Stomach (tissue), 8 donors: ENCODE measurements at regions not wholly inside any gene's neighbourhood (a gene's known extent, or its start where the extent isn't known, plus 50 kb on each side); places are given as distances from the start of the nearest gene placed in this dataset.
"Not testable (repeated sequence)": the region's sequence is repeated elsewhere in the genome, so short reads cannot be mapped to it uniquely, and the experiment has no call there.

Source experiments
- DNase-seq, 2 donors: peaks; one replicate each; pipeline versions ENCODE4 v3.0.0 to v3.0.0-alpha.2; 2013 to 2019
- H3K27ac ChIP-seq, 5 donors: fragments of 200-600 bp in 4 of 5; sonication (generic) in 4 of 5; one replicate each; pipeline ENCODE4 v1.5.1; 2013 to 2019; ENCODE audit warnings: mild to moderate bottlenecking in 1 of 5, moderate library complexity in 1 of 5
- H3K27me3 ChIP-seq, 3 donors: fragments of 200-600 bp; sonication (generic); one replicate each; pipeline ENCODE4 v1.5.1; 2017 to 2019; ENCODE audit warnings: mixed run types in 1 of 3
- H3K36me3 ChIP-seq, 4 donors: fragments of 200-600 bp; sonication (generic); 1 replicate in 3 of 4; 2 replicates in 1 of 4; pipeline ENCODE4 v1.5.1; 2016 to 2019
- H3K4me1 ChIP-seq, 4 donors: fragments of 200-600 bp; sonication (generic); one replicate each; pipeline ENCODE4 v1.5.1; 2016 to 2019
- H3K4me3 ChIP-seq, 4 donors: fragments of 200-600 bp; sonication (generic) in 3 of 4; one replicate each; pipeline ENCODE4 v1.5.1; 2016 to 2019; ENCODE audit warnings: mild to moderate bottlenecking in 1 of 4
- H3K9me3 ChIP-seq, 4 donors: fragments of 200-600 bp; sonication (generic); one replicate each; pipeline ENCODE4 v1.5.1; 2016 to 2019
- CTCF ChIP-seq, 7 experiments: fragments of 450-650 bp in 4 of 7; fragments of 200-600 bp in 3 of 7; sonication (generic) in 3 of 7; IDR thresholded peaks; one replicate each; pipeline ENCODE4 v1.5.1; 2016 to 2019; ENCODE audit warnings: antibody characterized with exemption in 7 of 7, control low read depth in 2 of 7, mild to moderate bottlenecking in 1 of 7
- EP300 ChIP-seq: sonication (generic); formaldehyde crosslinking; IDR thresholded peaks from one replicate; pipeline ENCODE4 v1.6.1; 2017; ENCODE audit warnings: antibody characterized with exemption
- POLR2A ChIP-seq, 4 donors: fragments of 450-650 bp; IDR thresholded peaks; one replicate each; pipeline ENCODE4 v1.6.1; 2016; ENCODE audit warnings: antibody characterized with exemption in 4 of 4, control low read depth in 2 of 4, mild to moderate bottlenecking in 1 of 4, moderate library complexity in 1 of 4
- POLR2AphosphoS5 ChIP-seq, 3 donors: sonication (generic); formaldehyde crosslinking; IDR thresholded peaks; one replicate each; pipeline ENCODE4 v1.6.1; 2016; ENCODE audit warnings: antibody characterized with exemption in 3 of 3
- WGBS, 5 donors: extraction: QIAGEN DNeasy Blood & Tissue Kit in 3 of 5; methylation state at CpG; one replicate each; pipeline versions ENCODE4 v1.1.5 to v1.1.7; 2013 to 2018; 5-methylcytosine and 5-hydroxymethylcytosine counted together
- intact Hi-C: fragments of 100-400 bp; cut with DNase I; formaldehyde crosslinking; loops from one replicate; pipeline ENCODE4 v1.15.1; 2023; ENCODE audit warnings: low total_unique reads
- donor health status: healthy with polysubstance abuse.
- donor health status: Bipolar disorder and iron deficiency.
- donor health status: healthy.

DNA sequence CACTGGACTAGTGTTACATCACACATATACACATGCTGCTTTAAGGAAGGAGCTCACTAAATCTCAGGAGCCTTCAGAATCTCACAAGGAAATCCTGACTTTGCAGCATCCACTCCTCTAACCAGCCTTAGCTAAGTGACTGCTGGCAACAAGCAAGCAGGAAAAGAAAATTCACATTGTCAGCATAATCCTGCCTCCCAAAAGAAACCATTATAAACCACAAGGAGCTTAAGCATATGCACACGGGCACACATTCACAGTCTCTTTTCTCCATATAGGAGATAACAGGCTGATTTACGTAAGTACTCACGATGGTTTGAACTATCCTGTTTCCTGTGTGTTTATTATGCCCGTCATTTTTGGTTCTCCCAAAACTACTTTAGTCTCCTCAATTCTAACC, 136.3 kb downstream of the TMEM144 start:
- Histone ChIP-seq H3K4me1 (no peaks in the 10 kb centered on the region), H3K27ac (no peak overlapping the region), H3K27me3 (no peaks in the 10 kb centered on the region), H3K4me3 (no peak overlapping the region), H3K9me3 (no peaks in the 10 kb centered on the region), H3K36me3 (no peaks in the 10 kb centered on the region)
- intact Hi-C loops = no loop called here
- no peak for TF ChIP-seq EP300
- no peak for TF ChIP-seq POLR2AphosphoS5 (IDR thresholded peaks at IDR 0.05)
- no peak for TF ChIP-seq POLR2A (IDR thresholded peaks at IDR 0.05)
- no peak for TF ChIP-seq CTCF (IDR thresholded peaks at IDR 0.05)
- 62 to 75% (median 68%) methylated on average over 4 of the region's 4 CpGs for WGBS, 5 donors
- no peak for DNase-seq

- H3K4me1 ChIP-seq = no peaks in the 10 kb centered on the region
- no peaks in the 10 kb centered on the region for H3K9me3 ChIP-seq
- WGBS, 5 donors = 86 to 92% (median 88%) methylated on average over 1 of the region's 1 CpG
- intact Hi-C loops = no loop called here
- no peaks in the 10 kb centered on the region for H3K27me3 ChIP-seq
- TF ChIP-seq POLR2A (IDR thresholded peaks at IDR 0.05) (no peak), POLR2AphosphoS5 (IDR thresholded peaks at IDR 0.05) (no peak), EP300 (no peak)
- H3K36me3 ChIP-seq = no peaks in the 10 kb centered on the region
- H3K4me3 ChIP-seq = no peak overlapping the region
- DNase-seq = no peak
- H3K27ac ChIP-seq = no peak overlapping the region
Measured at GRCh38 chr4:158347556-158347955, 137.3 kb downstream of the TMEM144 start.

- no peak for DNase-seq
- WGBS, 5 donors = 88 to 94% (median 93%) methylated on average over 1 of the region's 1 CpG
- TF ChIP-seq EP300 (no peak), POLR2AphosphoS5 (IDR thresholded peaks at IDR 0.05) (no peak), CTCF (IDR thresholded peaks at IDR 0.05) (no peak), POLR2A (IDR thresholded peaks at IDR 0.05) (no peak)
- Histone ChIP-seq H3K9me3 (no peaks in the 10 kb centered on the region), H3K4me1 (no peaks in the 10 kb centered on the region), H3K4me3 (no peak overlapping the region), H3K27ac (no peak overlapping the region), H3K36me3 (no peaks in the 10 kb centered on the region), H3K27me3 (no peaks in the 10 kb centered on the region)
- intact Hi-C loops = no loop called here
Measured at GRCh38 chr4:158350161-158350560, 139.9 kb downstream of the TMEM144 start.

- intact Hi-C loops = no loop called here
- Histone ChIP-seq H3K27me3 (no peaks in the 10 kb centered on the region), H3K4me3 (no peak overlapping the region), H3K4me1 (no peaks in the 10 kb centered on the region), H3K27ac (no peak overlapping the region), H3K36me3 (no peaks in the 10 kb centered on the region), H3K9me3 (peaks cover 0 to 4% (median 0%) of the 10 kb centered on the region in 4 donors)
- DNase-seq = no peak
- TF ChIP-seq POLR2A (IDR thresholded peaks at IDR 0.05) (no peak), EP300 (no peak), CTCF (IDR thresholded peaks at IDR 0.05) (no peak), POLR2AphosphoS5 (IDR thresholded peaks at IDR 0.05) (no peak)
- WGBS, 5 donors = 83 to 89% (median 86%) methylated on average over 4 of the region's 4 CpGs
Measured at GRCh38 chr4:158353541-158354304, 143.4 kb downstream of the TMEM144 start.

DNA sequence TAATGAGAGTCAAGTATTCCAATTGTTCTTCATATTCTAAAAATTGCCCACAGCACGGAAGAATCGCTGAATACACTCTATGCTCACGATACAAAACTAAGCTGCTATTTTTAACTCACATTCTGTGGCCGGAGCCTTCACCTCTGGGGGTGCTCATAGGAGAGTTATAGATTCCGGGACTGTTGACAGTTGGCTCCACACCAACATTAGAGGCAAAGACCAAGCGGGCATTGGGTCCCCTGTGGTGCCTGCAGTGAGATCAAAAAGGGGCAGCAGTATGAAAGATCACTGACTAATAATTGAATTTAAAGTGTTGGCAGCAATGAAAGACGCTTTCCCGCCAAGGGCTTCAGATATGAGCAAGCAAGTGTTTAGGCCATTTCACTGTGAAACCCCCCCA, 146.0 kb downstream of the TMEM144 start:
- H3K4me3 ChIP-seq = no peak overlapping the region
- no peaks in the 10 kb centered on the region for H3K36me3 ChIP-seq
- 64 to 86% (median 78%) methylated on average over 8 of the region's 8 CpGs for WGBS, 5 donors
- intact Hi-C loops = no loop called here
- no peak for TF ChIP-seq CTCF (IDR thresholded peaks at IDR 0.05)
- TF ChIP-seq POLR2AphosphoS5 (IDR thresholded peaks at IDR 0.05) = no peak
- TF ChIP-seq EP300 = no peak
- TF ChIP-seq POLR2A (IDR thresholded peaks at IDR 0.05) = no peak
- no peaks in the 10 kb centered on the region for H3K27me3 ChIP-seq
- DNase-seq = no peak
- H3K9me3 ChIP-seq = peaks cover 0 to 6% (median 0%) of the 10 kb centered on the region in 4 donors
- no peaks in the 10 kb centered on the region for H3K4me1 ChIP-seq
- no peak overlapping the region for H3K27ac ChIP-seq

- intact Hi-C loops, H3K27me3 ChIP-seq, H3K36me3 ChIP-seq, H3K4me3 ChIP-seq, H3K4me1 ChIP-seq, DNase-seq, H3K27ac ChIP-seq: not testable (repeated sequence)
- 88 to 93% (median 90%) methylated on average over 9 of the region's 9 CpGs for WGBS, 5 donors
- H3K9me3 ChIP-seq = peaks cover 0 to 17% (median 8%) of the 10 kb centered on the region in 4 donors
Measured at GRCh38 chr4:158367932-158368441, 153.7 kb upstream of the RXFP1 start.
